Heart right ventricle (tissue), 16 donors: ENCODE measurements at regions not wholly inside any gene's neighbourhood (a gene's known extent, or its start where the extent isn't known, plus 50 kb on each side); places are given as distances from the start of the nearest gene placed in this dataset.

Source experiments
- ATAC-seq, 8 donors: fragments of 200-7000 bp; cut with Tn5 transposase; one replicate each; pipeline ENCODE4 v1.9.1; 2020; ENCODE audit warnings: mild to moderate bottlenecking in 8 of 8, moderate library complexity in 8 of 8, moderate number of reproducible peaks in 1 of 8
- DNase-seq, 2 donors: peaks; one replicate each; pipeline ENCODE4 v3.0.0-alpha.2; 2020
- H3K27ac ChIP-seq, 10 donors: fragments of 200-600 bp; sonication (generic) in 2 of 10; one replicate each; pipeline versions ENCODE4 v1.5.0 to v1.8.0; 2020 to 2022; ENCODE audit warnings: mild to moderate bottlenecking in 3 of 10
- H3K27me3 ChIP-seq, 7 donors: fragments of 200-600 bp; one replicate each; pipeline ENCODE4 v1.8.0; 2021 to 2022; ENCODE audit warnings: mild to moderate bottlenecking in 2 of 7
- H3K36me3 ChIP-seq, 9 donors: fragments of 200-600 bp; sonication (generic) in 1 of 9; one replicate each; pipeline versions ENCODE4 v1.5.0 to v1.8.0; 2020 to 2022; ENCODE audit warnings: mild to moderate bottlenecking in 2 of 9
- H3K4me1 ChIP-seq, 9 donors: fragments of 200-600 bp; sonication (generic) in 1 of 9; one replicate each; pipeline versions ENCODE4 v1.5.0 to v1.8.0; 2020 to 2022; ENCODE audit warnings: mild to moderate bottlenecking in 4 of 9
- H3K4me3 ChIP-seq, 10 donors: fragments of 200-600 bp; sonication (generic) in 2 of 10; one replicate each; pipeline versions ENCODE4 v1.5.0 to v1.8.0; 2020 to 2022; ENCODE audit warnings: mild to moderate bottlenecking in 7 of 10, moderate library complexity in 2 of 10
- H3K9me3 ChIP-seq, 11 donors: fragments of 200-600 bp in 10 of 11; sonication (generic) in 2 of 11; one replicate each; pipeline versions ENCODE4 v1.5.0 to v1.8.0; 2013 to 2022; ENCODE audit warnings: mild to moderate bottlenecking in 2 of 11, control low read depth in 1 of 11, moderate library complexity in 1 of 11
- WGBS, 2 donors: extraction: QIAGEN DNeasy Blood & Tissue Kit; methylation state at CpG; one replicate each; pipeline ENCODE4 v1.1.7; 2013; ENCODE audit warnings: inconsistent platforms in 1 of 2; 5-methylcytosine and 5-hydroxymethylcytosine counted together
- intact Hi-C, 10 donors: fragments of 100-400 bp; cut with DNase I; formaldehyde crosslinking; loops; one replicate each; pipeline versions ENCODE4 v1.11.1 to v1.14.2; 2022
- TF ChIP-seq, protein P1 (sequence below), 9 donors: fragments of 200-600 bp; sonication (generic) in 2 of 9; IDR thresholded peaks; one replicate each; pipeline versions ENCODE4 v1.5.0 to v1.8.0; 2021 to 2022; ENCODE audit warnings: antibody characterized with exemption in 9 of 9, mild to moderate bottlenecking in 5 of 9, moderate library complexity in 1 of 9
- donor health status: Arrhythmogenic right ventricular cardiomyopathy.
- donor health status: ischemic (EF 13 %, LVEDD 7.1; RV severe dilation, severe dysfunction).
- donor health status: healthy with polysubstance abuse.
- donor health status: DM: no; HTN: yes; CAD: no.
- donor health status: DM: no; HTN: no; CAD: no.
- donor health status: ischemic (EF 25% LVEDD 6.9; RV normal size, moderate dysfunction).
- donor health status: ischemic (EF 25% LVEDD 5.7; RV mildly dilated, moderate dysfunction).
- donor health status: healthy.
- donor health status: DM: yes; HTN: yes; CAD: no.
- donor health status: Ischemic cardiomyopathy.
- donor health status: ischemic (EF 35%, LVEDD 5.7; RV mildly dilated, moderate dysfunction).
- donor health status: nonischemic (EF 11% LVEDD 7.7; RV severe dilation, severe dysfunction).
- donor health status: DM: yes; HTN: yes; CAD: no.
- donor health status: PGD.
- donor health status: ischemic (EF 29% LVEDD 5.4; RV normal size, mild dysfunction).
- donor health status: nonischemic (EF 23%, LVEDD 6.1; RV moderate dilation, normal function).

DNA sequence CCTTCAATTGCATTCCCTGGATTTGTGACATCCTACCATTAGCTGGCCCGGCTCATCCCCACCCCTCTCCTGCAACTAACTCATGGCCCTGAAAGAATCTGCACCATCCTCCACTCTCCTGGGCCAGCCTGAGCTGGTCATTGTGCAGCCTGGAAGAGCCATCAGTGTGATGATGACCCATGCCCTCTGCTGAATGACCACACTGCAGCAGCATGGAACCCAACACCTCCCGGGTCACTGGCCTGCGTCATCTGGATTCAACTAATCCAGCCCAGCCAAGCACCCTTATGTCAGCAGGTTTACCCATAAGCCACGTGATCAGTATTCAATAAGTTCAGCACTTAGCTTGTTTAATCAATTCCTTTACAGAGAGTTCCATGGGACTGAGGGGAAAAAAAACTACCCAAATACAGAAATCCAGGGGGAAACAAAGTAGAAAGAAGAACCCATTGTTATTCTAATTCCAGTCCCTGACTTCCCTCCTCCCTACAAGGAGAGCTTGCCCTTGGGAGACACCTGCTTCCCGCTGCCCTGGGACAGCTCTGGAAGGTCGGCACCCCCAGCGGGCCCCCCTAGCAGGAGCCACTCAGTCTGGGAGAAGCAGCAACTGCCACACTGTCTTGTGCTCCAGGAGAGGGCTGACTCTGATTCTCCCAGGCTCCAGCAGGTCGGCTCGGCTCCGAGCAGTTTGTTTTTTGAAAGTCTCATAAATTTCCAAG is 309.1 kb upstream of the TLE3 start:
- TF ChIP-seq, protein P1, sequence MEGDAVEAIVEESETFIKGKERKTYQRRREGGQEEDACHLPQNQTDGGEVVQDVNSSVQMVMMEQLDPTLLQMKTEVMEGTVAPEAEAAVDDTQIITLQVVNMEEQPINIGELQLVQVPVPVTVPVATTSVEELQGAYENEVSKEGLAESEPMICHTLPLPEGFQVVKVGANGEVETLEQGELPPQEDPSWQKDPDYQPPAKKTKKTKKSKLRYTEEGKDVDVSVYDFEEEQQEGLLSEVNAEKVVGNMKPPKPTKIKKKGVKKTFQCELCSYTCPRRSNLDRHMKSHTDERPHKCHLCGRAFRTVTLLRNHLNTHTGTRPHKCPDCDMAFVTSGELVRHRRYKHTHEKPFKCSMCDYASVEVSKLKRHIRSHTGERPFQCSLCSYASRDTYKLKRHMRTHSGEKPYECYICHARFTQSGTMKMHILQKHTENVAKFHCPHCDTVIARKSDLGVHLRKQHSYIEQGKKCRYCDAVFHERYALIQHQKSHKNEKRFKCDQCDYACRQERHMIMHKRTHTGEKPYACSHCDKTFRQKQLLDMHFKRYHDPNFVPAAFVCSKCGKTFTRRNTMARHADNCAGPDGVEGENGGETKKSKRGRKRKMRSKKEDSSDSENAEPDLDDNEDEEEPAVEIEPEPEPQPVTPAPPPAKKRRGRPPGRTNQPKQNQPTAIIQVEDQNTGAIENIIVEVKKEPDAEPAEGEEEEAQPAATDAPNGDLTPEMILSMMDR (IDR thresholded peaks at IDR 0.05) = no peak
- H3K4me1 ChIP-seq = peaks cover 0 to 5% (median 0%) of the 10 kb centered on the region in 9 donors
- DNase-seq (no peak), ATAC-seq (no peak)
- no peak overlapping the region for H3K27ac ChIP-seq
- intact Hi-C loops = no loop called here
- no peak overlapping the region for H3K4me3 ChIP-seq
- H3K27me3 ChIP-seq = peaks cover 0 to 26% (median 21%) of the 10 kb centered on the region in 7 donors
- 69 to 76% methylated on average over 10 of the region's 10 CpGs for WGBS, 2 donors
- peaks cover 0 to 31% (median 5%) of the 10 kb centered on the region in 11 donors for H3K9me3 ChIP-seq
- no peaks in the 10 kb centered on the region for H3K36me3 ChIP-seq

DNA sequence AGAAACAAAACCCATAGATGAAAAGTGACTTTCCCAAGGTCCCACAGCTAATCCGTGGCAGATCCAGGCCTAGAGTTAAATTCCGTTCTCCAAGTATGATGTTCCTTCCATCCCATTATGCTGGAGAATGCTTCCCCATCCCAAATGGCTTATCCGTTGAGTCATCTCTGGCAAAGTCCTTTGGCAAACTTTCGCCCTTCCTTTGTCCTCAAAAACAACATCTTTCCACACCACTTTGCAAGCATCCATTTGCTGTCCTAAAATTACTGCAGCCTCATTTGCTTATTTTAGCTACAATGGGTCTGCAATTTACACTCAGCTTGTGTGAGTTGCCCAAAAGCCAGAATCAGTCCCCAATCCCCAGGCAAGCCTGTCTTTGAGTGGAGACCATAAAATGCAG is 304.0 kb upstream of the TLE3 start:
- H3K4me1 ChIP-seq = peaks cover 0 to 5% (median 0%) of the 10 kb centered on the region in 9 donors
- DNase-seq = no peak
- peaks cover 0 to 40% (median 27%) of the 10 kb centered on the region in 7 donors for H3K27me3 ChIP-seq
- ATAC-seq = peak in 1 of 8 donors; percentile 38
- TF ChIP-seq, protein P1 (IDR thresholded peaks at IDR 0.05) = no peak
- no peak overlapping the region for H3K4me3 ChIP-seq
- WGBS, 2 donors = 79 to 83% methylated on average over 4 of the region's 4 CpGs
- peaks cover 0 to 13% (median 0%) of the 10 kb centered on the region in 11 donors for H3K9me3 ChIP-seq
- no peaks in the 10 kb centered on the region for H3K36me3 ChIP-seq
- intact Hi-C loops = no loop called here
- no peak overlapping the region for H3K27ac ChIP-seq

DNA sequence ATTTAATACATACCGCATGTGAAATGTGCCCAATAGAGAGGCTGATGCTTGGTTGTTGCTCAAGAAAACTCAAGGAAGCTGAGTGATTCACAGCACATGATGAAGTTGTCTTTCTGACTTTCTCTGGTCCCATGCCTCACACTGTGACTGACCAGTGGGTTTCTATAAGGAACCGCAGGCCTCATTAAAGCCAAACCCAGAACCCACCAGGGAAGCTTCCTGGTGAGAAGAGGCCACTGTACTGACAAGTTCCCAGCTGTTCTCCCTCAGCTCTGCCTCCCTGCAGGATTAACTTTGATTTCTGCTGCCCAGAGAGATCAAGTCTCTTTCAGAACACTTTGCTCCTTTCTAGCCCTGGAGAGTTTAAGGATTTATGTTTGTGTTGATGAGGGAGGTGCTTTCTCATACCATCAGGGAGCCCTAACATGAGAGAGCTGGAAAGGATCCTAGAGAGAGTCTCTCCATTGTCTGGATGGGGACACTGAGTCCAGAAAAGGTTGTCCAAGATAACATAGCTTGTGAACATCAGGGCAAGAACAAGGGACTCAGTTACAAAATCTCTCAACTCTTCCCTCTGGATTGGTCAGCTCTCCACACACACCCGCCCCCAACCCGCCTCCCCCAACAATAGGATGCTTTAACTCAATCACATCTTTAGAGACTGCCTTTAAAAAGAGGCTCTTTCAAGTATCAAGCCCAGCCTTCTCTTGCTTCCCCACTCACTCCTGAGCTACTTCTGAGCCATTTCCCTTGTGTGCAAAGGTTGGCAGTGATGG is 303.2 kb upstream of the TLE3 start:
- no peak for DNase-seq
- Histone ChIP-seq H3K4me3 (no peak overlapping the region), H3K27ac (no peak overlapping the region), H3K9me3 (peaks cover 0 to 6% (median 0%) of the 10 kb centered on the region in 11 donors), H3K4me1 (peaks cover 0 to 5% (median 0%) of the 10 kb centered on the region in 9 donors), H3K27me3 (peaks cover 0 to 40% (median 29%) of the 10 kb centered on the region in 7 donors), H3K36me3 (no peaks in the 10 kb centered on the region)
- intact Hi-C loops = no loop called here
- TF ChIP-seq, protein P1 (IDR thresholded peaks at IDR 0.05) = no peak
- WGBS, 2 donors = 88% methylated on average over 4 of the region's 4 CpGs
- peak in 1 of 8 donors; percentile 28 for ATAC-seq

DNA sequence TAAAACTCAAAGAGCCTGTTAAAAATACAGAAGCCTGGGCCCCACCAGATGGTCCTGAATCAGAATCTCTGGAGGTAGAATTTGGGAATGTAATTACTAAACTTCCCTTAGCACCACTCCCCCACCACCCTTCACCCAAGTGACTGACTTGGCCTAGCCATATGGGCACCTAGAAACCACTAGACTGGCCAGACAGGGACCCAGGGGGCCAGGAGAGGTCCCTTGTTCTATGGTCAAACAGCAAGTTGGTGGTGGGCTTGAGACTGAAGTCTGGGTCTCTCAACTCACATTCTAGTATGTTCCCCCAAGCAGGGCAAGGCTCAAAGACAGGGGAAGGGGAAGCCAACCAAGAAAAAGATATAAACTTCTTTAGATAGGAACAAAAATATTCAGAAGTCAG is 301.5 kb upstream of the TLE3 start:
- Histone ChIP-seq H3K36me3 (no peaks in the 10 kb centered on the region), H3K4me1 (peaks cover 0 to 5% (median 0%) of the 10 kb centered on the region in 9 donors), H3K27me3 (peaks cover 0 to 54% (median 29%) of the 10 kb centered on the region in 7 donors), H3K9me3 (no peaks in the 10 kb centered on the region), H3K4me3 (no peak overlapping the region), H3K27ac (no peak overlapping the region)
- ATAC-seq (no peak), DNase-seq (no peak)
- intact Hi-C loops = no loop called here
- TF ChIP-seq, protein P1 (IDR thresholded peaks at IDR 0.05) = no peak
